Endothelial cell of umbilical vein (primary cell): ENCODE measurements at regions not wholly inside any gene's neighbourhood (a gene's known extent, or its start where the extent isn't known, plus 50 kb on each side); places are given as distances from the start of the nearest gene placed in this dataset.

Experiments used
- BruUV-seq: library from RNA; stranded (reverse); fragments of 400-500 nt; replicated peaks from 2 replicates; lab custom pipeline; 2021; lab: Mats Ljungman, UMichigan
- CTCF ChIA-PET: fragments of 300-600, 350-600 bp; sonication (Branson Sonifier 250); formaldehyde crosslinking; loops from one replicate; lab custom pipeline; 2021; ENCODE audit warnings: antibody characterized with exemption, inconsistent platforms; lab: Charles Lee
- POLR2A ChIA-PET: fragments of 300-600, 350-600 bp; sonication (Branson Sonifier 250); formaldehyde crosslinking; loops from one replicate; lab custom pipeline; 2021; ENCODE audit warnings: antibody characterized with exemption, inconsistent platforms; lab: Charles Lee
- DNase-seq: peaks from one replicate; pipeline ENCODE4 v3.0.0-alpha.2; 2011; ENCODE audit warnings: low read depth, low spot score
- FAIRE-seq: peaks from 2 replicates; lab custom pipeline; 2011; peaks lifted over from hg19 to GRCh38; lab: Jason Lieb, UNC
- H2AFZ ChIP-seq: 2 replicates; pipeline ENCODE4 v1.6.0; 2012; ENCODE audit warnings: low read depth, low read length, control low read depth, inconsistent platforms
- H3K27ac ChIP-seq: 2 replicates; pipeline ENCODE4 v1.5.1; 2011; ENCODE audit warnings: low read depth, mild to moderate bottlenecking, control low read depth, low read length, moderate library complexity; ENCODE audit not compliant: insufficient read depth
- H3K27me3 ChIP-seq, 2 experiments: 2 replicates each; pipeline versions ENCODE4 v1.6.0 to v1.6.1; 2011; ENCODE audit warnings: low read length in 2 of 2, mixed read lengths in 1 of 2; ENCODE audit not compliant: control insufficient read depth in 2 of 2, insufficient read depth in 2 of 2
- H3K36me3 ChIP-seq, 2 experiments: 2 replicates in 1 of 2; 3 replicates in 1 of 2; pipeline ENCODE4 v1.5.1; 2011; ENCODE audit warnings: low read length in 2 of 2, mild to moderate bottlenecking in 1 of 2, moderate library complexity in 1 of 2; ENCODE audit not compliant: control insufficient read depth in 2 of 2, insufficient read depth in 2 of 2; ENCODE audit errors: extremely low read depth in 1 of 2
- H3K4me1 ChIP-seq: 3 replicates; pipeline ENCODE4 v1.5.1; 2011; ENCODE audit warnings: mild to moderate bottlenecking, low read length; ENCODE audit not compliant: control insufficient read depth, insufficient read depth; ENCODE audit errors: extremely low read depth
- H3K4me2 ChIP-seq: 2 replicates; pipeline ENCODE4 v1.6.1; 2011; ENCODE audit warnings: low read length, control low read depth, mixed read lengths; ENCODE audit not compliant: insufficient read depth
- H3K4me3 ChIP-seq, 3 experiments: fragments of 200-600 bp in 1 of 3; sonication (generic), shearing (Covaris generic) in 1 of 3; replicated peaks in 1 of 3; 2 replicates each; pipeline ENCODE4 v1.5.1; 2011 to 2016; ENCODE audit warnings: control low read depth in 3 of 3, low read length in 3 of 3, mild to moderate bottlenecking in 2 of 3, inconsistent platforms in 1 of 3, low read depth in 1 of 3, moderate library complexity in 1 of 3; ENCODE audit not compliant: insufficient read depth in 1 of 3
- H3K79me2 ChIP-seq: 2 replicates; pipeline ENCODE4 v1.6.0; 2012; ENCODE audit warnings: low read length, inconsistent platforms; ENCODE audit not compliant: control insufficient read depth, insufficient read depth
- H3K9ac ChIP-seq: replicated peaks from 2 replicates; pipeline ENCODE3; 2011; ENCODE audit warnings: low read length, control low read depth; ENCODE audit not compliant: insufficient read depth; ENCODE audit errors: extremely low read depth
- H3K9me1 ChIP-seq: replicated peaks from 3 replicates; pipeline ENCODE4 v1.6.0; 2011; ENCODE audit warnings: mild to moderate bottlenecking, low read length; ENCODE audit not compliant: control insufficient read depth, insufficient read depth; ENCODE audit errors: extremely low read depth
- H3K9me3 ChIP-seq: replicated peaks from 2 replicates; pipeline ENCODE4 v1.5.1; 2012; ENCODE audit warnings: low read length, inconsistent platforms; ENCODE audit not compliant: control insufficient read depth, insufficient read depth
- H4K20me1 ChIP-seq: replicated peaks from 2 replicates; pipeline ENCODE3; 2011; ENCODE audit warnings: mild to moderate bottlenecking, low read length; ENCODE audit not compliant: control insufficient read depth, insufficient read depth; ENCODE audit errors: extremely low read depth
- EZH2 ChIP-seq: IDR thresholded peaks from 2 replicates; pipeline ENCODE4 v1.6.1; 2012; ENCODE audit warnings: borderline replicate concordance, low read depth, mild to moderate bottlenecking, moderate library complexity, low read length, inconsistent platforms; ENCODE audit not compliant: severe bottlenecking
- FOS ChIP-seq: IDR thresholded peaks from 2 replicates; pipeline ENCODE4 v1.6.1; 2011; ENCODE audit warnings: mild to moderate bottlenecking, low read length, moderate library complexity, borderline replicate concordance; ENCODE audit not compliant: insufficient read depth
- GATA2 ChIP-seq: IDR thresholded peaks from 2 replicates; pipeline ENCODE4 v1.7.0; 2011; ENCODE audit warnings: low read depth, mild to moderate bottlenecking, moderate library complexity, mixed read lengths, low read length; ENCODE audit not compliant: insufficient read length, insufficient read depth
- JUN ChIP-seq: IDR thresholded peaks from 2 replicates; pipeline ENCODE4 v1.6.1; 2011; ENCODE audit warnings: borderline replicate concordance, low read depth; ENCODE audit not compliant: insufficient read length, insufficient read depth
- MYC ChIP-seq: IDR thresholded peaks from one replicate; pipeline ENCODE4 v1.6.1; 2011; ENCODE audit warnings: mild to moderate bottlenecking, low read depth, low read length
- POLR2A ChIP-seq: IDR thresholded peaks from 2 replicates; pipeline ENCODE4 v1.6.1; 2012; ENCODE audit warnings: low read depth, mild to moderate bottlenecking, control low read depth, low read length
- POLR2AphosphoS5 ChIP-seq: IDR thresholded peaks from 2 replicates; pipeline ENCODE4 v1.6.1; 2012; ENCODE audit warnings: low read depth, mild to moderate bottlenecking, control low read depth, low read length, moderate library complexity; ENCODE audit not compliant: insufficient read depth
- dilution Hi-C: fragments of 300-500 bp; cut with MboI; formaldehyde crosslinking; loops from one replicate; pipeline ENCODE4 v1.15.0; 2019; ENCODE audit warnings: low sequenced_read_pairs; ENCODE audit not compliant: extremely low pct_ligation_motif_present
- intact Hi-C: fragments of 100-400 bp; cut with micrococcal nuclease; formaldehyde crosslinking; loops from one replicate; pipeline ENCODE4 v1.10.0; 2022
- TF ChIP-seq, protein P1 (sequence below), 2 donors: IDR thresholded peaks; 1 replicate in 1 of 2; 2 replicates in 1 of 2; pipeline ENCODE4 v1.5.1; 2011; ENCODE audit warnings: low read length in 2 of 2, mild to moderate bottlenecking in 2 of 2, moderate library complexity in 2 of 2, control low read depth in 1 of 2, inconsistent platforms in 1 of 2, low read depth in 1 of 2; ENCODE audit not compliant: insufficient read depth in 1 of 2; ENCODE audit errors: extremely low read depth in 1 of 2
- TF ChIP-seq, protein P2 (sequence below): IDR thresholded peaks from 2 replicates; pipeline ENCODE4 v1.6.1; 2011; ENCODE audit not compliant: insufficient read depth, insufficient read length

DNA sequence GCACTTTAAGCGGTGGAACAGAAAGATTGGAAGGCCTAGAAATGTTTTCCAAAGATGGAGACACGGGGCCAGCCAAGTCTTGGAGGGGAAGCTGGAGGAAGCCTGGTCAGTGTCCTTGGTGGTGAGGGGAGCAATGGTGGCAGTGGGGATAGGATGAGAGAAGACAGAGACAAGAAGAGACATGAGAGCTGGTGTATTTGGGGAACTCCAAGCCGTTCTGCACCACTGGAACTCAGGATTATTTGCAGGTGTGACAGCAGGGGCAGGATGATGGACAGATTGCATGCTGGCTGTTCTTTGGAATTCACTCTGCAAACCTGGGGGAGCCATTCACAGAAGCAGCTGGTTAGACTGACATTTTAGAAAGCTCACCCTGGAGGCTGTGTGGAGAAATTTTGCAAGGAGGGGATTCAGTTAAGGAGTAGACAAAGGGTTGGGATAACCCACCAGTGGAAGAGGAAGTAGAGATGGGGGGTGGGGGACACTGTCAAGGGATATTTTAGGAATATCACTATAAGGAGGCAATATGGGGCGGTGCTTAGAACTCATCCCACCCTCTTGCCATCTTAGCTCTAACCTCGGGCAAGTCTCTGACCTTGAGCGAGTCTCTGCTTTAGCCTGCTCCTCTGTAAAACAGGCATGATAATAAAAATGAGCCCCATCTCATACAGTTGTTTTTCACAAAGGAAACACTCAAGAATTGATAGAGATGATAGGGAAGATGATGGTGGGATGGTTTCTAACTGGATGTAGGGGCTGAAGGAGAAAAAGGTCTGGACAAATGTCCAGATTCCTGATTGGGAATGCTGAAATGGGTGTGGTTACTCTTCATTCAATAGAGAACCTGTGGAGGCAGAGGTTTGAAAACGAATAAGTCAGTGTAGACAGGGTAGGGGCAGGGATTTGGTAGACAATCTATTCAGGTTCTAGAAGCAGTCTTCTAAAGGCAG lies 175.8 kb downstream of the MYCN start:
- no peak overlapping the region for H3K27ac ChIP-seq
- CTCF ChIA-PET = no interaction called here
- H3K27me3 ChIP-seq = no peaks in the 10 kb centered on the region
- DNase-seq (no peak), FAIRE-seq (no peak)
- no peak for TF ChIP-seq FOS
- no peak for TF ChIP-seq POLR2A
- TF ChIP-seq POLR2AphosphoS5 = no peak
- TF ChIP-seq JUN = no peak
- no peak for TF ChIP-seq GATA2
- TF ChIP-seq EZH2 = no peak
- no peak for TF ChIP-seq MYC
- TF ChIP-seq, protein P1, sequence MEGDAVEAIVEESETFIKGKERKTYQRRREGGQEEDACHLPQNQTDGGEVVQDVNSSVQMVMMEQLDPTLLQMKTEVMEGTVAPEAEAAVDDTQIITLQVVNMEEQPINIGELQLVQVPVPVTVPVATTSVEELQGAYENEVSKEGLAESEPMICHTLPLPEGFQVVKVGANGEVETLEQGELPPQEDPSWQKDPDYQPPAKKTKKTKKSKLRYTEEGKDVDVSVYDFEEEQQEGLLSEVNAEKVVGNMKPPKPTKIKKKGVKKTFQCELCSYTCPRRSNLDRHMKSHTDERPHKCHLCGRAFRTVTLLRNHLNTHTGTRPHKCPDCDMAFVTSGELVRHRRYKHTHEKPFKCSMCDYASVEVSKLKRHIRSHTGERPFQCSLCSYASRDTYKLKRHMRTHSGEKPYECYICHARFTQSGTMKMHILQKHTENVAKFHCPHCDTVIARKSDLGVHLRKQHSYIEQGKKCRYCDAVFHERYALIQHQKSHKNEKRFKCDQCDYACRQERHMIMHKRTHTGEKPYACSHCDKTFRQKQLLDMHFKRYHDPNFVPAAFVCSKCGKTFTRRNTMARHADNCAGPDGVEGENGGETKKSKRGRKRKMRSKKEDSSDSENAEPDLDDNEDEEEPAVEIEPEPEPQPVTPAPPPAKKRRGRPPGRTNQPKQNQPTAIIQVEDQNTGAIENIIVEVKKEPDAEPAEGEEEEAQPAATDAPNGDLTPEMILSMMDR (IDR thresholded peaks at IDR 0.05; ENCODE audit: extremely low read depth in 1 of 2, insufficient read depth in 1 of 2, low read depth in 1 of 2, low read length in 2 of 2) = no peak
- TF ChIP-seq, protein P2, sequence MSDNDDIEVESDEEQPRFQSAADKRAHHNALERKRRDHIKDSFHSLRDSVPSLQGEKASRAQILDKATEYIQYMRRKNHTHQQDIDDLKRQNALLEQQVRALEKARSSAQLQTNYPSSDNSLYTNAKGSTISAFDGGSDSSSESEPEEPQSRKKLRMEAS = no peak
- no peaks in the 10 kb centered on the region for H3K36me3 ChIP-seq
- intact Hi-C loops (no loop called here), dilution Hi-C loops (no loop called here)
- H3K9me3 ChIP-seq = peaks cover 6% of the 10 kb centered on the region
- H3K4me2 ChIP-seq = no peak overlapping the region
- H3K4me3 ChIP-seq = no peak overlapping the region
- H3K9me1 ChIP-seq = no peaks in the 10 kb centered on the region
- H3K79me2 ChIP-seq = no peaks in the 10 kb centered on the region
- no peaks in the 10 kb centered on the region for H3K4me1 ChIP-seq
- no peak overlapping the region for H2AFZ ChIP-seq
- no peaks in the 10 kb centered on the region for H4K20me1 ChIP-seq
- no TSS peak for BruUV-seq
- no peak overlapping the region for H3K9ac ChIP-seq
- POLR2A ChIA-PET = no interaction called here
